ENCODE measurements at regions not wholly inside any gene's neighbourhood (a gene's known extent, or its start where the extent isn't known, plus 50 kb on each side); places are given as distances from the start of the nearest gene placed in this dataset.

DNA sequence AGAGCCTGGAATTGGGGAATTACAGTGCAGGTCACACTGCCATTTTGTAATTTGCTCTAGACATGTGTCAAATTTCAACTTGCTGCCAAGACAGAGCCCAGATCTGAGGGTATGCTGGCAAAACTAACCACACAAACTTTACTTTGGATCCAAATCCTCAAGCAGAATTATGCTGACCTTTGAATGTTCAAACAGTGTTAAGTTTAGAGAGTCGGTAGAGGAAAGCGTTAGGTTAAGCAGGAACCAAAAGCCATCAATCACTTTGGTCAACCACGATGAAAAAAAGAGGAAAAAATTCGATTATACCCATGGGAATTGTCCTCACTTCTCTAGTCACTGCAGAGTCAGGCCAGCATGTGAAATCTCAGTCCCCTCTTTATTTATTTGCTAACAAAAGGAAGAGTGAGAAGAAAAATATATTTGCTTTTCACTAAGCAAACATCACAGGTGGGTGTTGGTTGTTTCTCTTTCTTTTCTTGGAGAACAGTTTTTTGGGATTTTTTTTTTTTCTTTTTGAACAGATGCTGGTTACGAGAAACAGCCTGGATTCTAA, 105.1 kb upstream of the ADGRF1 start:
- TF ChIP-seq SP1 (IDR thresholded peaks at IDR 0.05) (no peak), FOXK2 (IDR thresholded peaks at IDR 0.05) (no peak), FOXA1 (IDR thresholded peaks at IDR 0.05) (no peak), HDGF (IDR thresholded peaks at IDR 0.05; ENCODE audit: borderline replicate concordance) (no peak), ARNT (IDR thresholded peaks at IDR 0.05) (no peak), ELF4 (IDR thresholded peaks at IDR 0.05) (no peak), ZNF384 (IDR thresholded peaks at IDR 0.05) (no peak), CTBP1 (IDR thresholded peaks at IDR 0.05; ENCODE audit: borderline replicate concordance) (no peak)

Measured in HEK293T (cell line).